Neural progenitor cell (in vitro differentiated cells): ENCODE measurements at regions not wholly inside any gene's neighbourhood (a gene's known extent, or its start where the extent isn't known, plus 50 kb on each side); places are given as distances from the start of the nearest gene placed in this dataset.

Experiments used
- DNase-seq: peaks from one replicate; pipeline ENCODE4 v3.0.0-alpha.2; 2016; ENCODE audit warnings: low spot score
- H2AFZ ChIP-seq: fragments of 200-600 bp; sonication (generic); replicated peaks from 2 replicates; pipeline ENCODE4 v1.6.1; 2016; ENCODE audit warnings: antibody characterized with exemption
- H3F3A ChIP-seq: fragments of 200-600 bp; sonication (generic); 2 replicates; pipeline ENCODE4 v1.6.1; 2016; ENCODE audit warnings: antibody characterized with exemption, low read depth
- H3K27ac ChIP-seq: fragments of 200-600 bp; sonication (generic); 2 replicates; pipeline ENCODE4 v1.5.1; 2016; ENCODE audit warnings: mild to moderate bottlenecking
- H3K27me3 ChIP-seq: fragments of 200-600 bp; sonication (generic); 2 replicates; pipeline ENCODE4 v1.6.1; 2016; ENCODE audit warnings: mild to moderate bottlenecking, moderate library complexity
- H3K36me3 ChIP-seq: fragments of 200-600 bp; sonication (generic); 2 replicates; pipeline ENCODE4 v1.5.1; 2016
- H3K4me1 ChIP-seq: fragments of 200-600 bp; sonication (generic); 2 replicates; pipeline ENCODE4 v1.6.1; 2016; ENCODE audit warnings: mixed run types
- H3K4me2 ChIP-seq: fragments of 200-600 bp; sonication (generic); 2 replicates; pipeline ENCODE4 v1.6.1; 2016
- H3K4me3 ChIP-seq: fragments of 200-600 bp; sonication (generic); 2 replicates; pipeline ENCODE4 v1.5.1; 2016
- H3K79me2 ChIP-seq: fragments of 200-600 bp; sonication (generic); 2 replicates; pipeline ENCODE4 v1.6.1; 2016; ENCODE audit warnings: low read depth
- H3K9ac ChIP-seq: fragments of 200-600 bp; sonication (generic); 2 replicates; pipeline ENCODE4 v1.6.1; 2016
- H3K9me3 ChIP-seq: fragments of 200-600 bp; sonication (generic); 2 replicates; pipeline ENCODE4 v1.5.1; 2016; ENCODE audit warnings: low read depth
- H4K20me1 ChIP-seq: fragments of 200-600 bp; sonication (generic); 2 replicates; pipeline ENCODE4 v1.6.1; 2016; ENCODE audit warnings: low read depth
- H3K27ac Mint-ChIP-seq: 3 replicates; pipeline ENCODE4 v1.8.0; 2021; ENCODE audit warnings: mixed read lengths
- H3K27me3 Mint-ChIP-seq: 2 replicates; pipeline ENCODE4 v1.8.0; 2022; ENCODE audit warnings: low read depth, mild to moderate bottlenecking, inconsistent platforms, moderate library complexity, mixed read lengths; ENCODE audit not compliant: insufficient read depth
- H3K36me3 Mint-ChIP-seq: 3 replicates; pipeline ENCODE4 v1.8.0; 2021; ENCODE audit warnings: mixed read lengths
- H3K4me1 Mint-ChIP-seq: 3 replicates; pipeline ENCODE4 v1.8.0; 2021; ENCODE audit warnings: mixed read lengths
- H3K4me3 Mint-ChIP-seq: 3 replicates; pipeline ENCODE4 v1.8.0; 2021; ENCODE audit warnings: mild to moderate bottlenecking, moderate library complexity, mixed read lengths
- H3K9me3 Mint-ChIP-seq: 3 replicates; pipeline ENCODE4 v1.8.0; 2020; ENCODE audit warnings: mixed read lengths
- CTCF ChIP-seq: fragments of 200-600 bp; sonication (generic); IDR thresholded peaks from 2 replicates; pipeline ENCODE4 v1.5.1; 2017; ENCODE audit warnings: antibody characterized with exemption, mild to moderate bottlenecking
- EZH2 ChIP-seq: fragments of 200-600 bp; sonication (generic); IDR thresholded peaks from 2 replicates; pipeline ENCODE4 v1.6.1; 2017; ENCODE audit warnings: antibody characterized with exemption, mild to moderate bottlenecking, moderate library complexity
- EZH2phosphoT487 ChIP-seq: fragments of 200-600 bp; sonication (generic); IDR thresholded peaks from 2 replicates; pipeline ENCODE4 v1.6.1; 2017; ENCODE audit warnings: antibody characterized with exemption

- Histone ChIP-seq H2AFZ (peak overlapping the region; percentile 32), H3K79me2 (no peaks in the 10 kb centered on the region), H3K36me3 (no peaks in the 10 kb centered on the region), H3K9me3 (no peaks in the 10 kb centered on the region), H3K27me3 (no peaks in the 10 kb centered on the region), H3K4me2 (no peak overlapping the region), H3K27ac (peak overlapping the region; percentile 45), H3K4me3 (no peak overlapping the region), H3F3A (no peaks in the 10 kb centered on the region), H3K9ac (no peak overlapping the region), H4K20me1 (no peaks in the 10 kb centered on the region), H3K4me1 (peaks cover 10% of the 10 kb centered on the region)
- Mint-ChIP-seq H3K27ac (no peak overlapping the region), H3K36me3 (no peaks in the 10 kb centered on the region), H3K9me3 (no peaks in the 10 kb centered on the region), H3K27me3 (no peaks in the 10 kb centered on the region), H3K4me3 (no peak overlapping the region), H3K4me1 (peaks cover 3% of the 10 kb centered on the region)
- no peak for TF ChIP-seq EZH2
- TF ChIP-seq EZH2phosphoT487, result no peak
- no peak for TF ChIP-seq CTCF
- DNase-seq, result peak; percentile 14
These were observed 730.5 kb upstream of the RGMB start for GRCh38 chr5:98042961-98043360.

- H3K9ac ChIP-seq, result no peak overlapping the region
- H3F3A ChIP-seq, result no peaks in the 10 kb centered on the region
- H3K36me3 ChIP-seq, result no peaks in the 10 kb centered on the region
- no peak for DNase-seq
- H3K4me1 ChIP-seq, result no peaks in the 10 kb centered on the region
- Mint-ChIP-seq H3K9me3 (peaks cover 3% of the 10 kb centered on the region), H3K4me1 (no peaks in the 10 kb centered on the region), H3K27me3 (no peaks in the 10 kb centered on the region), H3K36me3 (no peaks in the 10 kb centered on the region), H3K4me3 (no peak overlapping the region), H3K27ac (peak overlapping the region; percentile 43)
- H4K20me1 ChIP-seq, result no peaks in the 10 kb centered on the region
- no peaks in the 10 kb centered on the region for H3K9me3 ChIP-seq
- H2AFZ ChIP-seq, result no peak overlapping the region
- no peak for TF ChIP-seq EZH2phosphoT487
- no peak for TF ChIP-seq EZH2
- TF ChIP-seq CTCF, result no peak
- H3K79me2 ChIP-seq, result no peaks in the 10 kb centered on the region
- no peak overlapping the region for H3K4me2 ChIP-seq
- H3K27me3 ChIP-seq, result no peaks in the 10 kb centered on the region
- H3K27ac ChIP-seq, result no peak overlapping the region
- H3K4me3 ChIP-seq, result no peak overlapping the region
These were observed 722.9 kb upstream of the RGMB start for GRCh38 chr5:98050583-98050982.

- no peak overlapping the region for H3K9ac ChIP-seq
- TF ChIP-seq EZH2phosphoT487, result no peak
- no peak for TF ChIP-seq EZH2
- TF ChIP-seq CTCF, result no peak
- no peaks in the 10 kb centered on the region for H3K27me3 ChIP-seq
- no peak overlapping the region for H2AFZ ChIP-seq
- H3K36me3 Mint-ChIP-seq, result no peaks in the 10 kb centered on the region
- no peak overlapping the region for H3K27ac Mint-ChIP-seq
- no peak overlapping the region for H3K4me3 Mint-ChIP-seq
- no peaks in the 10 kb centered on the region for H3K4me1 ChIP-seq
- peaks cover 3% of the 10 kb centered on the region for H3K9me3 Mint-ChIP-seq
- no peaks in the 10 kb centered on the region for H3K27me3 Mint-ChIP-seq
- H3K4me2 ChIP-seq, result no peak overlapping the region
- no peaks in the 10 kb centered on the region for H4K20me1 ChIP-seq
- H3K27ac ChIP-seq, result no peak overlapping the region
- no peak overlapping the region for H3K4me3 ChIP-seq
- no peak for DNase-seq
- no peaks in the 10 kb centered on the region for H3K36me3 ChIP-seq
- no peaks in the 10 kb centered on the region for H3K4me1 Mint-ChIP-seq
- H3F3A ChIP-seq, result no peaks in the 10 kb centered on the region
- H3K79me2 ChIP-seq, result no peaks in the 10 kb centered on the region
- H3K9me3 ChIP-seq, result no peaks in the 10 kb centered on the region
These were observed 720.3 kb upstream of the RGMB start for GRCh38 chr5:98053170-98053569.

DNA sequence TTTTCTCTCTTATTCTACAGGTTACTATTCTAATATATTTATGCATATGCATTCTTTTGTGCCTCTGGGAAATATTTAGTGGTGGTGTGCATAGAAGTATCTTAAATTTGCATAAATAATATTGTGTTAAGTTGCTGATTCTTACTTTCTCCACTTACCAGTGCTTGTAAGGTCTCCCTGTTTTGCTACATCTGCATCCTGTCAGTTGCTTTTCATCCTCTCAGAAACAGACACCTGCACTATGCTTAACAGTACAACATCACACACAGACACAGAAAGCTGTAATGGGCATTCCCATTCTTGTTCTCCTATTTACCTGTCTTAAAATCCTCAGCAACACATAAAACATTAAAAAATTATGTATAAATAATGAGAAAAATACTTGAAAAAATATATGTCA lies 713.3 kb upstream of the RGMB start:
- Histone ChIP-seq H3K36me3 (no peaks in the 10 kb centered on the region), H2AFZ (no peak overlapping the region), H3K4me3 (no peak overlapping the region), H3K27me3 (no peaks in the 10 kb centered on the region), H3K9ac (no peak overlapping the region), H3K27ac (no peak overlapping the region), H3K4me2 (no peak overlapping the region), H3F3A (no peaks in the 10 kb centered on the region), H3K9me3 (no peaks in the 10 kb centered on the region), H3K79me2 (no peaks in the 10 kb centered on the region), H3K4me1 (peaks cover 17% of the 10 kb centered on the region), H4K20me1 (no peaks in the 10 kb centered on the region)
- TF ChIP-seq EZH2, result no peak
- TF ChIP-seq EZH2phosphoT487, result no peak
- TF ChIP-seq CTCF, result no peak
- peaks cover 13% of the 10 kb centered on the region for H3K4me1 Mint-ChIP-seq
- no peak overlapping the region for H3K27ac Mint-ChIP-seq
- H3K36me3 Mint-ChIP-seq, result no peaks in the 10 kb centered on the region
- no peak overlapping the region for H3K4me3 Mint-ChIP-seq
- no peak for DNase-seq
- no peaks in the 10 kb centered on the region for H3K27me3 Mint-ChIP-seq
- H3K9me3 Mint-ChIP-seq, result no peaks in the 10 kb centered on the region
